A549 (cell line): ENCODE measurements at regions not wholly inside any gene's neighbourhood (a gene's known extent, or its start where the extent isn't known, plus 50 kb on each side); places are given as distances from the start of the nearest gene placed in this dataset.

Experiments used
- HDAC2 ChIP-seq: fragments of 200-600 bp; sonication (generic); IDR thresholded peaks from 2 replicates; pipeline ENCODE4 v1.6.1; 2016
- POLR2A ChIP-seq: IDR thresholded peaks from 2 replicates; pipeline ENCODE4 v1.6.1; 2012; ENCODE audit warnings: mild to moderate bottlenecking, low read length
- POLR2AphosphoS2 ChIP-seq: conservative IDR thresholded peaks from 2 replicates; pipeline ENCODE4 v1.6.1; 2012; ENCODE audit warnings: low read length, improper control_type of control experiment, inconsistent platforms
- RFX5 ChIP-seq: fragments of 450-650 bp; IDR thresholded peaks from 2 replicates; pipeline ENCODE4 v1.7.1; 2014; ENCODE audit warnings: antibody characterized with exemption, mild to moderate bottlenecking, moderate library complexity
- SMC3 ChIP-seq: fragments of >200 bp; sonication (Bioruptor Twin); formaldehyde crosslinking; IDR thresholded peaks from 3 replicates; pipeline ENCODE4 v1.6.1; 2018; ENCODE audit warnings: inconsistent platforms
- TF ChIP-seq, protein P1 (sequence below): fragments of >200 bp; sonication (Bioruptor Twin); formaldehyde crosslinking; IDR thresholded peaks from 3 replicates; pipeline ENCODE4 v1.5.1; 2016

DNA sequence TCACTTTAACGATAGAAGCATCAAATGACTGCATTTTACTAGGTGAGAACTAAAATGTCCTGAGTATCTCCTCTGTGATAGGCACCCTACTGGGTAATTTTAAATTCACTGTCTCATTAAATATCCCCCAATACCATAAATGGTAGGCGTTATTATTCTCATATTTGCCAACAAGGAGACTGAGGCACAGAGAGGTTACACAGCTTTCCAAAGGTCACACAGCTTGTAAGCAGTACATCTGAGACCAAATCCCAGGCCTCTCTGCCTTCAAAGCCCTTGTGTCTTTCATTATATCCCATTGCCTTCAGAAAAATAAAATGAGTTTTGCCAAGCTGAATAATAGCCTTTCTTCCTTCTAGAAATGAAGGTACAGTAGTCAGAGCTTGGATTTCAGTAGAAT, 502.6 kb downstream of the HAPSTR1 start:
- TF ChIP-seq HDAC2: no peak
- TF ChIP-seq SMC3: no peak
- TF ChIP-seq, protein P1, sequence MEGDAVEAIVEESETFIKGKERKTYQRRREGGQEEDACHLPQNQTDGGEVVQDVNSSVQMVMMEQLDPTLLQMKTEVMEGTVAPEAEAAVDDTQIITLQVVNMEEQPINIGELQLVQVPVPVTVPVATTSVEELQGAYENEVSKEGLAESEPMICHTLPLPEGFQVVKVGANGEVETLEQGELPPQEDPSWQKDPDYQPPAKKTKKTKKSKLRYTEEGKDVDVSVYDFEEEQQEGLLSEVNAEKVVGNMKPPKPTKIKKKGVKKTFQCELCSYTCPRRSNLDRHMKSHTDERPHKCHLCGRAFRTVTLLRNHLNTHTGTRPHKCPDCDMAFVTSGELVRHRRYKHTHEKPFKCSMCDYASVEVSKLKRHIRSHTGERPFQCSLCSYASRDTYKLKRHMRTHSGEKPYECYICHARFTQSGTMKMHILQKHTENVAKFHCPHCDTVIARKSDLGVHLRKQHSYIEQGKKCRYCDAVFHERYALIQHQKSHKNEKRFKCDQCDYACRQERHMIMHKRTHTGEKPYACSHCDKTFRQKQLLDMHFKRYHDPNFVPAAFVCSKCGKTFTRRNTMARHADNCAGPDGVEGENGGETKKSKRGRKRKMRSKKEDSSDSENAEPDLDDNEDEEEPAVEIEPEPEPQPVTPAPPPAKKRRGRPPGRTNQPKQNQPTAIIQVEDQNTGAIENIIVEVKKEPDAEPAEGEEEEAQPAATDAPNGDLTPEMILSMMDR: no peak
- no peak for TF ChIP-seq RFX5
- TF ChIP-seq POLR2AphosphoS2: no peak
- TF ChIP-seq POLR2A: no peak
